ENCODE measurements at regions not wholly inside any gene's neighbourhood (a gene's known extent, or its start where the extent isn't known, plus 50 kb on each side); places are given as distances from the start of the nearest gene placed in this dataset.

- TF ChIP-seq CTCF (IDR thresholded peaks at IDR 0.05): no peak
- no peak for TF ChIP-seq POLR2A (IDR thresholded peaks at IDR 0.05)
- no peak for TF ChIP-seq EP300 (IDR thresholded peaks at IDR 0.05)
These were observed 313.0 kb downstream of the BRD1 start for GRCh38 chr22:49514641-49515040.

Data from tibial nerve (tissue), 4 donors.